HEK293 (cell line): ENCODE measurements at regions not wholly inside any gene's neighbourhood (a gene's known extent, or its start where the extent isn't known, plus 50 kb on each side); places are given as distances from the start of the nearest gene placed in this dataset.

Source experiments
- CTCF ChIA-PET: fragments of 350-600 bp; formaldehyde crosslinking; extraction: SDS; loops from one replicate; lab custom pipeline; 2021; ENCODE audit warnings: antibody characterized with exemption; lab: Yijun Ruan, JAX
- POLR2A ChIA-PET: fragments of 300-600 bp; formaldehyde crosslinking; extraction: SDS; loops from one replicate; lab custom pipeline; 2020; ENCODE audit warnings: antibody characterized with exemption, inconsistent platforms; lab: Yijun Ruan, JAX
- H3K27ac ChIP-seq: fragments of 200-500 bp; sonication (Bioruptor generic); 2 replicates; pipeline ENCODE4 v1.5.1; 2014; ENCODE audit warnings: low read depth, low read length, control low read depth, inconsistent platforms; ENCODE audit errors: extremely low read depth
- H3K36me3 ChIP-seq, 2 experiments: fragments of 200-500 bp in 1 of 2; sonication (Bioruptor generic) in 1 of 2; 1 replicate in 1 of 2; 2 replicates in 1 of 2; pipeline ENCODE4 v1.5.1; 2014 to 2017; ENCODE audit warnings: inconsistent platforms in 2 of 2, low read length in 2 of 2; ENCODE audit not compliant: control insufficient read depth in 2 of 2, insufficient read depth in 1 of 2
- H3K4me1 ChIP-seq: fragments of 200-500 bp; sonication (Bioruptor generic); 2 replicates; pipeline ENCODE4 v1.5.1; 2014; ENCODE audit warnings: mild to moderate bottlenecking, low read length, inconsistent platforms; ENCODE audit not compliant: control insufficient read depth, insufficient read depth
- H3K4me3 ChIP-seq: 2 replicates; pipeline ENCODE4 v1.5.1; 2011; ENCODE audit warnings: low read depth, mild to moderate bottlenecking, control low read depth, low read length, moderate library complexity
- H3K9me3 ChIP-seq: fragments of 200-500 bp; sonication (Bioruptor generic); 2 replicates; pipeline ENCODE4 v1.5.1; 2014; ENCODE audit warnings: low read depth, low read length, inconsistent platforms; ENCODE audit not compliant: control insufficient read depth, insufficient read depth
- FEZF1 ChIP-seq: fragments of 450-650 bp; formaldehyde crosslinking; IDR thresholded peaks from 2 replicates; pipeline ENCODE4 v1.5.1; 2016; ENCODE audit warnings: missing biosample characterization, missing genetic modification characterization
- KLF7 ChIP-seq: fragments of 450-650 bp; formaldehyde crosslinking; IDR thresholded peaks from 2 replicates; pipeline ENCODE4 v1.5.1; 2016; ENCODE audit warnings: missing biosample characterization, missing genetic modification characterization, borderline replicate concordance
- KLF8 ChIP-seq: fragments of 450-650 bp; formaldehyde crosslinking; IDR thresholded peaks from 2 replicates; pipeline ENCODE4 v1.5.1; 2016; ENCODE audit warnings: missing biosample characterization, missing genetic modification characterization
- PRDM2 ChIP-seq: fragments of 450-650 bp; formaldehyde crosslinking; IDR thresholded peaks from 2 replicates; pipeline ENCODE4 v1.5.1; 2016; ENCODE audit warnings: missing biosample characterization, missing genetic modification characterization, borderline replicate concordance
- REST ChIP-seq: fragments of 450-650 bp; formaldehyde crosslinking; IDR thresholded peaks from 2 replicates; pipeline ENCODE4 v1.5.1; 2016; ENCODE audit warnings: missing biosample characterization, missing genetic modification characterization
- ZBTB49 ChIP-seq: fragments of 450-650 bp; formaldehyde crosslinking; IDR thresholded peaks from 2 replicates; pipeline ENCODE4 v1.5.1; 2016; ENCODE audit warnings: missing biosample characterization, missing genetic modification characterization, low read depth
- ZNF112 ChIP-seq: fragments of 450-650 bp; formaldehyde crosslinking; IDR thresholded peaks from 2 replicates; pipeline ENCODE4 v1.5.0; 2017; ENCODE audit warnings: missing biosample characterization, missing genetic modification characterization
- ZNF114 ChIP-seq: fragments of 450-650 bp; formaldehyde crosslinking; IDR thresholded peaks from 2 replicates; pipeline ENCODE4 v1.5.0; 2017; ENCODE audit warnings: missing biosample characterization, missing genetic modification characterization
- ZNF16 ChIP-seq: fragments of 450-650 bp; formaldehyde crosslinking; IDR thresholded peaks from 2 replicates; pipeline ENCODE4 v1.5.1; 2016; ENCODE audit warnings: low read depth, missing biosample characterization, missing genetic modification characterization
- ZNF239 ChIP-seq: fragments of 450-650 bp; formaldehyde crosslinking; IDR thresholded peaks from 2 replicates; pipeline ENCODE4 v1.5.1; 2016; ENCODE audit warnings: missing biosample characterization, missing genetic modification characterization
- ZNF311 ChIP-seq: fragments of 450-650 bp; formaldehyde crosslinking; IDR thresholded peaks from 2 replicates; pipeline ENCODE4 v1.5.1; 2017; ENCODE audit warnings: missing biosample characterization, missing genetic modification characterization, borderline replicate concordance
- ZNF335 ChIP-seq: fragments of 450-650 bp; formaldehyde crosslinking; conservative IDR thresholded peaks from 2 replicates; pipeline ENCODE4 v1.5.1; 2016; ENCODE audit warnings: missing biosample characterization, missing genetic modification characterization
- ZNF341 ChIP-seq: fragments of 450-650 bp; formaldehyde crosslinking; IDR thresholded peaks from 2 replicates; pipeline ENCODE4; 2016; ENCODE audit warnings: low read depth, missing biosample characterization, missing genetic modification characterization
- ZNF501 ChIP-seq: fragments of 450-650 bp; formaldehyde crosslinking; IDR thresholded peaks from 2 replicates; pipeline ENCODE4 v1.5.1; 2016; ENCODE audit warnings: missing biosample characterization, missing genetic modification characterization
- ZSCAN16 ChIP-seq: fragments of 450-650 bp; formaldehyde crosslinking; IDR thresholded peaks from 2 replicates; pipeline ENCODE4 v1.5.1; 2016; ENCODE audit warnings: missing biosample characterization, missing genetic modification characterization
- ZSCAN4 ChIP-seq: fragments of 450-650 bp; formaldehyde crosslinking; IDR thresholded peaks from 2 replicates; pipeline ENCODE4 v1.5.1; 2017; ENCODE audit warnings: missing biosample characterization, missing genetic modification characterization
- TF ChIP-seq, protein P1 (sequence below): fragments of 450-650 bp; formaldehyde crosslinking; IDR thresholded peaks from 2 replicates; pipeline ENCODE4 v1.5.1; 2016; ENCODE audit warnings: missing biosample characterization, missing genetic modification characterization
- TF ChIP-seq, protein P2 (sequence below): IDR thresholded peaks from 2 replicates; pipeline ENCODE4 v1.6.1; 2011; ENCODE audit warnings: mild to moderate bottlenecking, low read depth, low read length, borderline replicate concordance
- TF ChIP-seq, protein P3 (sequence below): fragments of 450-650 bp; formaldehyde crosslinking; IDR thresholded peaks from 2 replicates; pipeline ENCODE4 v1.5.1; 2017; ENCODE audit warnings: missing biosample characterization, missing genetic modification characterization

DNA sequence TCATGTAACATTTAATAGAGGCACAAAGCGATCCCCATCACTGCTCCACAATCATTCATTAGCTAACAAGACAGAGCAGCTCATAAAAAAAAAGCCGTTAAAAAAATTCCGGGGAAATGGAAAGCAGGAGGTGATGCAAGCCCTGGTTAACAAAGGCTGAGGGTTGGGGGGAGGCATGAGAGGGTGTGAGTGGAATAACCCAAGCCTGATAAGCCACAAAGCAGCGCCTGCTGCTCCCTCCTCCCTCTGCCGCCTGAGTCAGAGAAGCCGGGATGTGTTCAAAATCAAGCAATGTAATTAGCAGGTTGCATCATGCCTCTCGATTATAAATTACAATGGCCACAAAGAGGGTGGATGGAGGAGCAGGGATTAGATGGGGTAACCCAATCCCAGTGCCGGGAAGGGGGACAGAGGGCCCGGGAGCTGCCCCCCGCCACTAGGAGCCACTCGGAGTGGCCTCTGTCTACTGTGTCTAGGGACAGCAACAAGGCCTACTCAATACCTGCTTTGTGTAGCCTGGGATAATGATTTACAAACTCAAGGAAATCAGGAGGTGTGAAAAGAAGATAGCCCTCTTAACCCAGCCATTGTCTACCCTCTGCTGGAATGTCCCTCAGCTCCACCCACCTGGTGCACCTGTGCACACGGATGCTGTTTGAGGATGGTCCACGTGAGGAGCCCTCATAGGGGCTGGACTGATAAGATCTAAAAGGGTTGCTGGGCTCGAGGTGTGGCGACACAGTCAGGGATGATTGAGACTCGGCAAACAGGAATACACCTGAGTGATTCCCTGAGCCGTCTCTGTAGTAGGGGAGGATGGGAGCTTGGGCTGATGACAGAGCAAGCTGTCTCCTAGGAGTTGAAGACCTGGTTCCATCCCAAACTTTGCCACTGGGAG, 156.9 kb downstream of the VEGFA start:
- H3K27ac ChIP-seq, result peak overlapping the region; percentile 91
- POLR2A ChIA-PET, result interaction anchor here (0.8 to 2.3 kb wide), 6 partner anchors 11 to 297 kb away, joined by 3 to 8 read pairs (median 4); partner anchors contain the start of genes GTPBP2 and VEGFA
- no peaks in the 10 kb centered on the region for H3K9me3 ChIP-seq
- H3K4me1 ChIP-seq, result peaks cover 15% of the 10 kb centered on the region
- CTCF ChIA-PET, result interaction anchor here (0.6 to 3.3 kb wide), 15 partner anchors 10 to 340 kb away, joined by 3 to 9 read pairs (median 4); no protein-coding TSS in a partner anchor
- no peak overlapping the region for H3K4me3 ChIP-seq
- no peaks in the 10 kb centered on the region for H3K36me3 ChIP-seq
- TF ChIP-seq, protein P1, sequence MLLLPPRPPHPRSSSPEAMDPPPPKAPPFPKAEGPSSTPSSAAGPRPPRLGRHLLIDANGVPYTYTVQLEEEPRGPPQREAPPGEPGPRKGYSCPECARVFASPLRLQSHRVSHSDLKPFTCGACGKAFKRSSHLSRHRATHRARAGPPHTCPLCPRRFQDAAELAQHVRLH (tag by site-specific recombination), result peak; percentile 71
- TF ChIP-seq ZSCAN4 (tag by site-specific recombination) (peak; percentile 44), KLF8 (tag by site-specific recombination) (no peak; the same call in 1 of the 2 replicates), ZNF341 (tag by site-specific recombination) (peak; percentile 89), ZNF16 (tag by site-specific recombination) (no peak), ZNF112 (no peak), ZSCAN16 (no peak), FEZF1 (tag by site-specific recombination) (peak; percentile 87), ZNF239 (no peak), ZBTB49 (tag by site-specific recombination) (no peak), PRDM2 (tag by site-specific recombination) (no peak), ZNF335 (tag by site-specific recombination) (peak; percentile 52), ZNF311 (tag by site-specific recombination) (no peak), REST (tag by site-specific recombination) (no peak; the same call in 1 of the 2 replicates), ZNF501 (tag by site-specific recombination) (no peak), ZNF114 (tag by site-specific recombination) (no peak), KLF7 (no peak)
- TF ChIP-seq, protein P2, sequence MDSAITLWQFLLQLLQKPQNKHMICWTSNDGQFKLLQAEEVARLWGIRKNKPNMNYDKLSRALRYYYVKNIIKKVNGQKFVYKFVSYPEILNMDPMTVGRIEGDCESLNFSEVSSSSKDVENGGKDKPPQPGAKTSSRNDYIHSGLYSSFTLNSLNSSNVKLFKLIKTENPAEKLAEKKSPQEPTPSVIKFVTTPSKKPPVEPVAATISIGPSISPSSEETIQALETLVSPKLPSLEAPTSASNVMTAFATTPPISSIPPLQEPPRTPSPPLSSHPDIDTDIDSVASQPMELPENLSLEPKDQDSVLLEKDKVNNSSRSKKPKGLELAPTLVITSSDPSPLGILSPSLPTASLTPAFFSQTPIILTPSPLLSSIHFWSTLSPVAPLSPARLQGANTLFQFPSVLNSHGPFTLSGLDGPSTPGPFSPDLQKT, result no peak
- TF ChIP-seq, protein P3, sequence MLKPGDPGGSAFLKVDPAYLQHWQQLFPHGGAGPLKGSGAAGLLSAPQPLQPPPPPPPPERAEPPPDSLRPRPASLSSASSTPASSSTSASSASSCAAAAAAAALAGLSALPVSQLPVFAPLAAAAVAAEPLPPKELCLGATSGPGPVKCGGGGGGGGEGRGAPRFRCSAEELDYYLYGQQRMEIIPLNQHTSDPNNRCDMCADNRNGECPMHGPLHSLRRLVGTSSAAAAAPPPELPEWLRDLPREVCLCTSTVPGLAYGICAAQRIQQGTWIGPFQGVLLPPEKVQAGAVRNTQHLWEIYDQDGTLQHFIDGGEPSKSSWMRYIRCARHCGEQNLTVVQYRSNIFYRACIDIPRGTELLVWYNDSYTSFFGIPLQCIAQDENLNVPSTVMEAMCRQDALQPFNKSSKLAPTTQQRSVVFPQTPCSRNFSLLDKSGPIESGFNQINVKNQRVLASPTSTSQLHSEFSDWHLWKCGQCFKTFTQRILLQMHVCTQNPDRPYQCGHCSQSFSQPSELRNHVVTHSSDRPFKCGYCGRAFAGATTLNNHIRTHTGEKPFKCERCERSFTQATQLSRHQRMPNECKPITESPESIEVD (tag by site-specific recombination), result peak; percentile 77
